Gastroesophageal sphincter (tissue), 2 donors: ENCODE measurements at regions not wholly inside any gene's neighbourhood (a gene's known extent, or its start where the extent isn't known, plus 50 kb on each side); places are given as distances from the start of the nearest gene placed in this dataset.

Experiments used
- POLR2A ChIP-seq, 2 donors: fragments of 450-650 bp; IDR thresholded peaks; one replicate each; pipeline ENCODE4 v1.6.1; 2017; ENCODE audit warnings: antibody characterized with exemption in 2 of 2, mild to moderate bottlenecking in 2 of 2, moderate library complexity in 1 of 2
- POLR2AphosphoS5 ChIP-seq: sonication (generic); formaldehyde crosslinking; IDR thresholded peaks from one replicate; pipeline ENCODE4 v1.6.1; 2017; ENCODE audit warnings: antibody characterized with exemption

- TF ChIP-seq POLR2A (IDR thresholded peaks at IDR 0.05), result no peak
- no peak for TF ChIP-seq POLR2AphosphoS5
These were observed 428.2 kb downstream of the ANXA1 start for GRCh38 chr9:73579823-73580222.
